GM13977 (cell line): ENCODE measurements at regions not wholly inside any gene's neighbourhood (a gene's known extent, or its start where the extent isn't known, plus 50 kb on each side); places are given as distances from the start of the nearest gene placed in this dataset.

Experiments used
- DNase-seq: peaks from one replicate; pipeline ENCODE4 v3.0.0; 2012; ENCODE audit warnings: low spot score
- in situ Hi-C: fragments of 300-500 bp; cut with MboI; formaldehyde crosslinking; loops from one replicate; pipeline ENCODE4 v1.12.0; 2022; ENCODE audit warnings: low sequenced_read_pairs, low pct_unique_long_range_greater_than_20kb, mixed read lengths, inconsistent platforms; ENCODE audit not compliant: unreplicated experiment
- TF ChIP-seq, protein P1 (sequence below): IDR thresholded peaks from 2 replicates; pipeline ENCODE4 v1.5.1; 2012; ENCODE audit warnings: mild to moderate bottlenecking, control low read depth; ENCODE audit not compliant: insufficient read depth; ENCODE audit errors: extremely low read depth, missing control alignments

DNA sequence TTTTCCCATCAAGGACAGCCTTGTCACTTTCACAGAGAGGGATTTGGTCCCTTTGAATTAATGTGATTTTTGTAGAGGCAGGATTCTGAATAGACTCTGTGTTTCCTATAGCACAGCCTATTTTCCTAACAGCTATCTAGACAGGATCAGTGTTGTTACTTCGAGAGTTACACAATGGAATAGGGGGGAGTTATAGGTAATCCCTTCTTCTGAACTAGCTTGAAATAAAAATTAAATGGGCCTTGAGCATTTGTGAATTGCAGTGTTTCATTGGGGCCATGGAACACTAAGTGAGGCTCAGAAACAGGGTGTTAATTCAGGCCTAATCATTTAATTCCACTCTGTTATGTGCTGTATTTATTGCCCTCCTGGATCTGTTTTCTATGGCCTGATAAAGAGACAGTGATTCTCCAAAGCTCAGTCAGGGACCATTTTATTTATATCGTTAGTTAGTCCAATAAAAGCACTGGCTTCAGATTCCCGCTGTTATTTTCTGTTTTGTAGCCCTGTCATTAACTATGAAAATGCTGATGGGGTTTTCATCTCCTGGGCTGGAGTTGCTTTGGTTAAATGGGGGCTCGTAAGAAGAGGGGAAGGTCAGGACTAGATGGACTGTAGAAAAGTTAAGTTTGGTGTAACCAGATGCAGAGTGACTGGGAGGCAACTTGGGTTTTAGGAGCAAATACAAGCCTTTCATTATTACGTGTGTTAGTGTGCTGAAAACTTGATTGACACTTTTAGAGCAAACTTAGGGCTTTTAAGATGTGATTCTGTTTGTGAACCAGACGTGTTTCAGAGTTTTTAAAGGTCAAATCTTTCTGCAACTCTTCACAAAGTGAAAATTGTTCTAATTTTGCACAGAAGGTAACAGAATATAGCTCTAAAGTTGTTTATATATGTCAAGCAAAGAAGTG is 461.0 kb upstream of the HNRNPA3 start:
- in situ Hi-C loops: no loop called here
- DNase-seq: no peak
- TF ChIP-seq, protein P1, sequence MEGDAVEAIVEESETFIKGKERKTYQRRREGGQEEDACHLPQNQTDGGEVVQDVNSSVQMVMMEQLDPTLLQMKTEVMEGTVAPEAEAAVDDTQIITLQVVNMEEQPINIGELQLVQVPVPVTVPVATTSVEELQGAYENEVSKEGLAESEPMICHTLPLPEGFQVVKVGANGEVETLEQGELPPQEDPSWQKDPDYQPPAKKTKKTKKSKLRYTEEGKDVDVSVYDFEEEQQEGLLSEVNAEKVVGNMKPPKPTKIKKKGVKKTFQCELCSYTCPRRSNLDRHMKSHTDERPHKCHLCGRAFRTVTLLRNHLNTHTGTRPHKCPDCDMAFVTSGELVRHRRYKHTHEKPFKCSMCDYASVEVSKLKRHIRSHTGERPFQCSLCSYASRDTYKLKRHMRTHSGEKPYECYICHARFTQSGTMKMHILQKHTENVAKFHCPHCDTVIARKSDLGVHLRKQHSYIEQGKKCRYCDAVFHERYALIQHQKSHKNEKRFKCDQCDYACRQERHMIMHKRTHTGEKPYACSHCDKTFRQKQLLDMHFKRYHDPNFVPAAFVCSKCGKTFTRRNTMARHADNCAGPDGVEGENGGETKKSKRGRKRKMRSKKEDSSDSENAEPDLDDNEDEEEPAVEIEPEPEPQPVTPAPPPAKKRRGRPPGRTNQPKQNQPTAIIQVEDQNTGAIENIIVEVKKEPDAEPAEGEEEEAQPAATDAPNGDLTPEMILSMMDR: no peak

DNA sequence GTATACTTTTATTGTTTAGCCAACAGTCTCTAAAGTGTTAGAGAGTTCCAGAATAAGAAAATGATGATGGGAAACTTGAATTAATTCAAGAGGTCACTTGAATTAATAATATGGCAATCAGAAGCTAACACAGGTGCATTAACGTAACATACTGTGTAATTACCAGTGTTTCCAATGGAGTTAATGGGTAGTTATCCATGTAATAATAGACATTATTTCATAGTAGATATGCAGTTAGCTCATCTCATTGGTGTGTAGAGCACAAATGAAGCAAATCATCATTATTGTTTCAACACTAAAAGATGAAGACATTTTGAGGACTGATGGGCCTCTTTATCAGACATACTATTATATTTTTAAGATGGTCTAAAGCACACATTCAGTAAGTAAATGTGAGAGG is 460.3 kb upstream of the HNRNPA3 start:
- TF ChIP-seq, protein P1: no peak
- DNase-seq: no peak
- in situ Hi-C loops: no loop called here

DNA sequence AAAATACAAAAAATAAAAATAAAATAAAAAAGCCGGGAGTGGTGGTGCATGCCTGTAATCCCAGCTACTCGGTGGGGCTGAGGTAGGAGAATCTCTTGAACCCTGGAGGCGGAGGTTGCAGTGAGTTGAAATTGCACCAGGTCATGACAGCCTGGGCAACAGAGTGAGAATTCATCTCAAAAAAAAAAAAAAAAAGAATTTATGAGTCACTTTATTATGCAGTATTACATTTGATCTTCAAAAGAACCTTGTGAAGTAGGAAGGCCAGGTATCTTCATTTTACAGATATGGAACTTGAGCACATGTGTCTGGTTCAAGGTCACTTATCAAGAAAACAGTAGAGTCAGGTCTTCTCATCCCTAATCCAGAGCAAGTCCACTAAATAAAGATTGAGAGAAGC is 459.4 kb upstream of the HNRNPA3 start:
- TF ChIP-seq, protein P1: no peak
- in situ Hi-C loops: no loop called here
- no peak for DNase-seq

DNA sequence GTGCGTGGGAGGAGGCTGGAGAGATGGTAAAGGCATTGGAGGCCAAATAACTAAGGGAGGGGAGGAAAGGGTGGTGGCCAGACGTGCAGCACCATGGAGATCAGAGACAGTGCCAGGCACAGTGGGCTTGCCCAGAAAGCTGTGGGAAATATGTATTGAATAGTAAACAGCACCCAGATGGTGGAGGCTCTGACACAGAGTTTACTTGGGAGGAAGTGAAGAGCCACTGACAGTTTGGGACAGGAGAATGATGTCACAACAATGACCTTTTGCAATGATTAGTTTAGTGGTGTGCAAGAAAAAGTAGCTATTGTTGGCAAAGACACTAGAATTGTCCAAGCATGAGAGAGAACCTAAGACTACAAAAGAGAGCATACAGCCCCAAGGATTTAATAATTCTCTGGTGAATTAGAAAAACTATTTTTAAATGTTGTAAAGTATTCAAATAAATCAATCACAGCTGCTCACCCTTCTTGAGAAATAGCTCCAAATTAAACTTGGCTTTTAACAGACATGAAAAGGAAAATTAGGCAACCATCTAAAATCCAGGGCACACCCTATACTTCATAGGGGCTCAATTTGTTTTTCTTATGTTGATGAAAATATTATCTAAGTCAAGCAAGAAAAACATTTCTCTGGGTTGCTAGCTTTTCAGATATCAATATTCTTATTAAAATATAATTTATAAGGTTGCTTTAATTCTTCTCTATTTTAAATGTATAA is 458.7 kb upstream of the HNRNPA3 start:
- in situ Hi-C loops: no loop called here
- TF ChIP-seq, protein P1: no peak
- no peak for DNase-seq

DNA sequence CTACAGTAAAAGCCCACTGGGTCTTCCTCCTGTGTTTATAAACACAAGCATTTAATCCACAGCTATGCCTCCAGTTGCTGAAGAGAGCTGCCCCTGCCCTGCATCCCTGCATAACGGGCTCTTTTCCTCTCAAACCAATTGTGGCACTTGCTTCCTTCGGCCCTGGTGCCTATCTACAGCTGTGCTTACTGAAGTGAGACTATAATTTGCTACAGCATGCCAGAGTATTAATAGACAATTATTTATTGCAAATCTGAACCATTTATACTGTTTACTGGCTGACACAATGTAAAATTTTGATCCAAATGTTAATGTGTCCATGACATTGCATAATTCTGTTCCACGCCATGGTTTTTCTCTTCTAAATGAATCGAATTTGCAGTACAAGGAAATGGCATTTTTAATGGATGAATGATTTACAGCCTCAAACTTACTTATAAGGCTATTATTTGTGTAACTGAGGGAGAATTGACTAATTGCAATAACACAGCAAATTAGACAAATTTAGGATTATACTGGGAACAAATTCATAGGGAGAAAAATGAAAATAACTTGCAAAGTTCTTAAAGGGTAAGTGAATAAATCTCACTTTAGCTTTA is 457.0 kb upstream of the HNRNPA3 start:
- no peak for DNase-seq
- TF ChIP-seq, protein P1: no peak
- in situ Hi-C loops: no loop called here

DNA sequence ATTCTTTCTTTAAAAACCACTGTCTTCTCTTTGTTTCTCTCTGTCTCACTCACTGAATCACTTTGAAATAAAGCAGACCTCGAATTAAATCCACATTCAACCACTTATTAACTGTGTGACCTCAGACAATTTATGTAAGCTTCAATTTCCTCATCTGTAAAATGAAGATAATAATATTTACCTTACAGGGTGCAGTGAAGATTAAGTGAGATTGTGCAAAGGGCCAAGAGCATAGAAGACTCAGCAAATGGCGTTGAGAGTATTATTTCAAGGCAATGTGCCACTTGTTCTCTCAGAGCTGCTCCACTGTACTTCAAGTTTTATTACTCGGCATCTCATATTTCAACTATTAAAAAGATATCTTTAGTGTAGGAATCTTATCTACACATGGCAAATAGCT is 454.2 kb upstream of the HNRNPA3 start:
- in situ Hi-C loops: no loop called here

More for the DNA sequence above, 454.2 kb upstream of the HNRNPA3 start:
- TF ChIP-seq, protein P1: no peak
- no peak for DNase-seq
